NCI-H446 treated with DMSO at 0.1 percent for 48 hours (cell line): ENCODE measurements at regions not wholly inside any gene's neighbourhood (a gene's known extent, or its start where the extent isn't known, plus 50 kb on each side); places are given as distances from the start of the nearest gene placed in this dataset.

Source experiments
- DNase-seq: peaks from one replicate; lab custom pipeline; 2025; lab: John Stamatoyannopoulos, UW

DNA sequence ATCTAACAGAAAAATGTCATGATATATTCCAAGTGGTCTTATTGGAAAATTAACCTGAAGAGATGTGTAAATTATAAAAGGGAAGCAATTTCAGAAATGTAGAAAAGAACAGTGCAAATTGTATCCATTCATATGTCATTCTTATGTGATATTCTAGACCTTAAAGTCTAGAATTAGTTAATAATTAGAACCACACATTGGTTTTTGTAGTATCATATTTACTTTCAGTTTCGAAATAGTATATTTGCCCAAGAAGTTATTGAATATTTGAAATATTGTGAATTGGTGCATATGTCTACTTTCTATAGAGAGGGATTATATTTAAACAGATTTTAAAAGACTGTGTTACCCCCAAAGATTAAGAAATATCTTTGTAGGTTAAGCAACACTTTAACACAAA, 1348.6 kb upstream of the ACVR2A start:
- no peak for DNase-seq

DNA sequence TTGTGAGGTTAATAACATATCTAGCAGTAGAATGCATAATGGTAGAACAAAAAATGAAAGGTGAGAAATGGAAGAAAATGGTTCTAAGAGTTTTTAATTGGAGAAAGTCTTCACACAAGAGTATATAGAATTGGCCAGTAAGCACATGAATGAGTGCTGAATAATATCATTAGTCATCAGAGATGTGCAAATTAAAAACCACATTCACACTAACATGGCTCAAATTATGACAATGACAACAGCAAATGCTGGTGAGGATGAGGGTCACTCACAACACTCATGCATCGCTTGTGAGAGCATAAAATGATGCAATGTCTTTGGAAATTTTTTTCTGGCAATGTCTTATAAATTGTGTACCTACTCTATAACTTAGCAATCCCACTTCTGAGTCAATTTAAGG, 1355.4 kb upstream of the ACVR2A start:
- DNase-seq, result no peak

DNA sequence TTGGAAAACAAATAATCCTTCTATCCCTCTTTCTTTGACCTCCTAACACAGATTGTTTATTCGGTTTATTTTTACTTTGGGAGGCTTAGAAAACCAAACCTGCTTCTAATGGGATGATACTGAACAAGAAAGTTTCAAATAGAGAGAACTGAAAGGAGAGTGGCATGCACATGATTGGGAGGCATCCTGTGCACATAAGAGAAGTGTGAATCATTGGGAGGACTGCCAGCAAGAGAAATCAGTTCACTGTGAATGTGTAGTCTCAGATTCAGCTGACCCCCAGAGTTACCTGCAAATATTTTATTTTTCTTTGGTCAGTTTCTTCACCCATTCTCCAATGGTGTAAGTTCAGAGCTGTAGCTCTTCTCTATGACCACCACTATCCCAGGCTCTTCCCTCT, 1363.2 kb upstream of the ACVR2A start:
- no peak for DNase-seq

DNA sequence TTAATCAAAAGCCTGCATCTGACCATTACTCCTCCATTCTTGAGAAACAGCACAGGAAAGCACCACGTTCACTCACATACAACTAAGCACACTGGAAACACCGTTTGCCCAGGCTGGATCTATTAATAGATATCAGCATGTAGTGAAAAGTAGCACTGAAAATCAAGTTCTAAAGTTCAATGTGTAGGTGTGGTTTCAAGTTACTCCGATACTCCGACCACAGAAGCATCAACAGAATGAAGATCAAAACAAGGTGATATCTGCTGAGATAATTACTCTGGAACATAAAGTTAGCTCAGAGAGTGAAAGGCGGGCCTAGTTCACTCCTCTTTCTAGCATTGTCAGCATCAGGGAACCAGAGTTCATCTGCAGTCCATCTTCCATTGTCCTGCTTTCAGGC, 1367.4 kb upstream of the ACVR2A start:
- DNase-seq, result no peak

- no peak for DNase-seq
These were observed 1376.3 kb upstream of the ACVR2A start for GRCh38 chr2:146468578-146468977.

DNA sequence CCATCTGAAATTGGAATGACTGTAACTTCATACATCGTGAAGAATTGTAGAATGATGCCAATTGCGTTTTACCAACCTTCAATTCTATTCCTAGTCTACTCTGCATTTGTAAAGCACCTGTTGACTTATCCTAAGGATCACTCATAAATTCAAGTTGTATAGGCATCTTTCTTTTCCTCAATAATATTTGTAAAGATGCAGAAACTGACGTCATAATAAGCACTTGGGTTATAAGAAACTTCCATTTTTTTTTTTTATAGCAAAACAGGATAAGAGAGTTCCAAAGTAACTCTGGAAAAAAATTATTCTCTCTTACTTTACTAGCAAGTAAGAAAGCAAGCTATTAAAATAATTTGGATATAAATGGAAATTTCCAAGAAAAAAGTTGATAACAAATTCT, 1377.4 kb upstream of the ACVR2A start:
- no peak for DNase-seq

GRCh38 chr2:146465460-146465859, 1379.4 kb upstream of the ACVR2A start:
- no peak for DNase-seq

- no peak for DNase-seq
These were observed 1383.8 kb upstream of the ACVR2A start for GRCh38 chr2:146461068-146461467.

GRCh38 chr2:146458585-146458984, 1386.2 kb upstream of the ACVR2A start:
- no peak for DNase-seq

- no peak for DNase-seq
These were observed 1387.6 kb upstream of the ACVR2A start for GRCh38 chr2:146457221-146457620.

DNA sequence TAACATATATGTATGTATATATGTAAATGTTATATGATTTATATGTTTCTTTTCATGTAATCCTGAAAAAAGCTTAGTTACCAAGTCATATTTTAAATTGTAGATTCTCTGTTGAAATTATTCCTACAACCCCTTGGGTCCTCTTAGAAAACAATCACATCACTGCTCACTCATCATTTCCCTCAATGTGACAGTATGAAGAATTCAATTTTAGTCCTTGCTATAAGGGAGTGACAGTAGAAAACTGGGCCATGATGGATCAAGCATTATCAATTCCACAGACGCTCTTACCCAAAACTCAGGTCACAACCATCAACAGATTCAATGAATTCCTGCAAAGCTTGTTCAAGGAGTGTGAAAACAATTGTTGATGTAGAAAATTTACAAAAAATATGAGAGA, 1389.5 kb upstream of the ACVR2A start:
- DNase-seq, result no peak

- no peak for DNase-seq
These were observed 1392.9 kb upstream of the ACVR2A start for GRCh38 chr2:146451972-146452371.

DNA sequence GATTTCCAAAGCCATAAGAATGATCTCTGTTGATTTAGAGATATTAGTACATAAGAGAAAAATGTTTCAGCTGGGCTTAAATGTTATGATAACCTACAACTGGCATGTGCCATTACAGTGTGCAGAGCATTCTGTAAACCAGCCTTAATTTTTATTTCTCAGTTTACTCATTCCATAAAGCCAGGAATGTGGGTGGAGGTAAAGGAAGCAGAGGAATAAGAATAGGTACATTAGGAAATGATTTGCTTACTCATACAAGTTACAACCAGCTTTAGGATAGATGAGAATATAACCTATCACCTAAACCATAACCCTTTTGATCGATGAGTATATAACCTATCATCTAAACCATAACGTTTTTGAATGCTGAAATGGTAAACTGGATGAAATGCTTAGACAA, 1394.7 kb upstream of the ACVR2A start:
- DNase-seq, result no peak

GRCh38 chr2:146444987-146445386, 1399.8 kb upstream of the ACVR2A start:
- no peak for DNase-seq

- no peak for DNase-seq
These were observed 1400.7 kb upstream of the ACVR2A start for GRCh38 chr2:146444085-146444484.

GRCh38 chr2:146438246-146438645, 1406.6 kb upstream of the ACVR2A start:
- no peak for DNase-seq

- no peak for DNase-seq
These were observed 1407.1 kb upstream of the ACVR2A start for GRCh38 chr2:146437712-146438111.

- no peak for DNase-seq
These were observed 1411.5 kb upstream of the ACVR2A start for GRCh38 chr2:146433116-146433875.

DNA sequence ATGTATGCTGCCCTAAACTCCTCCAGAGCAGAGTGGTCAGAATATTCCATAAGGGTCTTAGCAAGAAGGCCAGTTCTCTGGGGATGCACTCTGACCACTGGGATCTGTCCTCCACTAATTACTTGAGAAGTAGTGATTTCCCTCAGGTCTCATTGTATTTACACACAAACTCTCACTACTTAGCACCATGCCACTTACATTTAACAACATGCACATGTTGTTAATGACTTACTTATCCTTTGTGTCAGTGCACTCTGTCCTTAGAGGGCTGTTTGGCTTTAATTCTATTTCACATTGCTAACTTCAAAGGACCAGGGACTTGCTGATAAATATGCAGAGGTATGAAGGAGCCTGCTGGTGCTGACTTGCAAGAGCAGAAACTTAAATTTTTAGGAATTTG, 1415.5 kb upstream of the ACVR2A start:
- no peak for DNase-seq

DNA sequence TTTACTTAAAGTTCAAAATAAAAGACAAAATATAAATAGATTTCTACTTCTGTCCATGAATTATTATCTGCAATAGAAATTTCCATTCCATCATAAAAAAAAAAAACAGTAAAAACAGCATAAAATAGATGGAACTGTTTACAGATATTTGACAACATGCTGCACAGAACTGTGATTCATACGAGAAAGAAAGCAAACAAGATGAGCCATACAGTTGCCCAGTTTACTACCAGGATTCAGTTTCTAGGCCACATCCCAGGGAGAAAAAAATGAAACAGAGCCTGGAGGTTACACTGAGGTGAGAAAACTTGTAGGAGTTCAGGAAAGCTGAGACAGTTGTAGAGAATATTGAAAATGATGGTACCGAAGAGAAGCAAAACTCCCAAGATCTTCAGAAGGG, 1426.9 kb upstream of the ACVR2A start:
- no peak for DNase-seq

GRCh38 chr2:146415291-146415690, 1429.5 kb upstream of the ACVR2A start:
- no peak for DNase-seq

GRCh38 chr2:146414456-146414855, 1430.4 kb upstream of the ACVR2A start:
- no peak for DNase-seq

- no peak for DNase-seq
These were observed 1431.7 kb upstream of the ACVR2A start for GRCh38 chr2:146413086-146413610.

GRCh38 chr2:146412625-146413024, 1432.2 kb upstream of the ACVR2A start:
- no peak for DNase-seq
